Fibroblast of mammary gland (primary cell): ENCODE measurements at regions not wholly inside any gene's neighbourhood (a gene's known extent, or its start where the extent isn't known, plus 50 kb on each side); places are given as distances from the start of the nearest gene placed in this dataset.
"Not testable (repeated sequence)": the region's sequence is repeated elsewhere in the genome, so short reads cannot be mapped to it uniquely, and the experiment has no call there.

Experiments
- DNase-seq: peaks from one replicate; pipeline ENCODE4 v3.0.0-alpha.2; 2010; ENCODE audit warnings: low read depth
- H3K4me3 ChIP-seq: 2 replicates; pipeline ENCODE4 v1.5.1; 2011; ENCODE audit warnings: low read depth, mild to moderate bottlenecking, low read length, moderate library complexity; ENCODE audit not compliant: control insufficient read depth
- TF ChIP-seq, protein P1 (sequence below): conservative IDR thresholded peaks from 2 replicates; pipeline ENCODE4 v1.5.1; 2011; ENCODE audit warnings: low read depth, low read length, inconsistent platforms; ENCODE audit not compliant: control insufficient read depth, insufficient read depth

DNA sequence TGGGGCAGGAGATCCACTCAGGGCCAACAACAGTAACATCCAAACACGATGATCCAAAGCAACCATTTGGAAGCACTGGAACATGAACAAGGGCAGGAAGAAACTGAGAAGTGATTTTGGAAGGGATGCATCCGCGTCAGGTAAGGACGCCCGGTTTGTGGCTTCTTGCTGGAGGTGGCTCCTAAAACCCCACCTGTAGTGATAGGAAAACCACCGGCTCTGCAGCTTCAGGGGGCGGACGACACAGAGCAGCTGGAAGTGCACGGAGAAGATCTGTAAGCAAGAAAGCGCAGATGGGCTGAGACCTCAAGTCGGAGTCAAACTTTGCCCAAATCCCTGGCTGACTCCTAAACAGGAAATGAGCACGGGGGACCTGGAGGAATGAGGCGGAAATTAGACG lies 1066.1 kb downstream of the BRD1 start:
- no peak overlapping the region for H3K4me3 ChIP-seq
- TF ChIP-seq, protein P1, sequence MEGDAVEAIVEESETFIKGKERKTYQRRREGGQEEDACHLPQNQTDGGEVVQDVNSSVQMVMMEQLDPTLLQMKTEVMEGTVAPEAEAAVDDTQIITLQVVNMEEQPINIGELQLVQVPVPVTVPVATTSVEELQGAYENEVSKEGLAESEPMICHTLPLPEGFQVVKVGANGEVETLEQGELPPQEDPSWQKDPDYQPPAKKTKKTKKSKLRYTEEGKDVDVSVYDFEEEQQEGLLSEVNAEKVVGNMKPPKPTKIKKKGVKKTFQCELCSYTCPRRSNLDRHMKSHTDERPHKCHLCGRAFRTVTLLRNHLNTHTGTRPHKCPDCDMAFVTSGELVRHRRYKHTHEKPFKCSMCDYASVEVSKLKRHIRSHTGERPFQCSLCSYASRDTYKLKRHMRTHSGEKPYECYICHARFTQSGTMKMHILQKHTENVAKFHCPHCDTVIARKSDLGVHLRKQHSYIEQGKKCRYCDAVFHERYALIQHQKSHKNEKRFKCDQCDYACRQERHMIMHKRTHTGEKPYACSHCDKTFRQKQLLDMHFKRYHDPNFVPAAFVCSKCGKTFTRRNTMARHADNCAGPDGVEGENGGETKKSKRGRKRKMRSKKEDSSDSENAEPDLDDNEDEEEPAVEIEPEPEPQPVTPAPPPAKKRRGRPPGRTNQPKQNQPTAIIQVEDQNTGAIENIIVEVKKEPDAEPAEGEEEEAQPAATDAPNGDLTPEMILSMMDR = no peak
- no peak for DNase-seq

DNA sequence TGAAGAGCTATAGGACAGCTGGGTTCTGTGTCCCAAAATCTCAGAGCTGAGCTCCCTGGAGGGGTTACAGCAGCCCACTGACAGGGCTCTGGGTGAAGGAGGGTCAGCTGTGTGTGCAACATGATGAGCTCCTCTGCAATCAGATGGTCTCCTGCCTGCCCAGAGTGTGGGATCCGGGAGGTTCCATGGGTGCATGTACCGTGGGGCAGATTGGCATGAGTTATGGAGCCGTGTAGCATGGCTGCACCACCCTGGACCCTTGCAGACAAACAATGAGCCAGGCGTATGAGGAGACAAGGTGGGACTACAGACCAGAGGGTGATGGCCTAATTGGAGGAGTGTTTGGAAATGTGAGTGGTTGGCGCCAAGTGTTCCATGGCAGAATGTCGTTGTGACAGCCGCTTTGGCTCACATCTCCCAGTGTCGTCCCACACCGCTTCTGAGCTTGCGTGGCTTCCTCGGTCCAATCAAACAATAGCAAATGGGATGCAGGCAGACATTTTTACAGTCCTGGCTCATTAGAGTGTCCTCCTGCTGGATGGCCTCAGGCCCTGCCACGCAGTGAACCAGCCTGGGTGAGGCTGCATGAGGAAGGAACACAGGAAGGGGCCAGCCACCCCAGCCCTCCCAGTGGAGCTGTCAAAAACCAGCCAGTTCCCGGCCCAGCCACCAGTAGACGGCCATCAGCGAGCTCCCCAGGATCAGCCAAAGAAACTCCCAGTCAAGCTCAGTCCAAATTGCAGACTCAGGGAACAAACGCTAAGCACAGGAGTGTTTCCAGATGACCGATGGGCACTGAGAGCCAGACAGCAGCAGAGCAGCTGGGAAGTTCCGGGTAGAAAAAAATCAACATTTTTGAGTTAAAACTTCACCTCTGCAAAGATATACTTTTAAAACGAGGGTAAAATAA lies 1066.9 kb downstream of the BRD1 start:
- no peak for DNase-seq
- TF ChIP-seq, protein P1 = no peak
- no peak overlapping the region for H3K4me3 ChIP-seq

DNA sequence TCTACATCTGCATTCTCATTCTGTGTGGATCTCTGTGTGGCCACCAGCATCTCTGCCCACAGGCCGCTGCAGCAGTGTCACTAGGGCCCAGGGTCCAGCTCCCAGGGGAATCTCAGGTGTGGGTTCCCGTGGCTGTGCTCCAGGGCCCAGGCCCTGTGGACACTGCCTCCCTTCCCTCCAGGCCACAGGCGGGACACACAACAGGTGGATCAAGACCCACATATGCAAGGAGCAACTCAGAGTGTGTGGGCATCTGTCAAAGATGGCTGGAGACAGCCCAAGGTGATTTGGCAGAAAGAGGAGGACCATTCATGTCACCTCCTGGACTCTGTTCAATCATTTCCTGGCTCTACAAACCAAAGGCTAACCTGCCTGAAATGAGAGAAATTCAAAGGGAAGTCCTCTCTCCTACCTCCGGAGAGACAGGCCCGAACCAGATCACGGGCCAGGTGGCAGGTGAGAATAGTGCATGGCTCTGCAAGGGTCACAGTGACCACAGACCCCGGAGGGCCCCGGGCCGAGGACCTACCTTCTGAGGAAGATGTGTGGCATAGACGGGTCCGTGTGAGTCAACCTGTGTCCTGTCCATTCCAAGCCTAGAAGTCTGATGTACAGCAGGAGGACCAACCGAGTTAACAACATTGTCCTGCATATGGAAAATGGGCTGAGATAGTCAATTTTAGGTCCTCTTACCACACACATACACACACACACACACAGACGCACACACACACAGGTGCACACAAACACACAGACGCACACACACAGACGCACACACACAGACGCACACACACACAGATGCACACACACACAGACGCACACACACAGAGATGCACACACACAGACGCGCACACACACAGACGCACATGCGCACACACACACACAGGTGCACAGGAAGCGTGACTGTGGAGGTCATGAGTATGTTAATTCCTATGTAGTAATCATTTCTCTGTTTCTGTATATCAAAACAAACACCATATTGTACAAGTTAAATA lies 1068.5 kb downstream of the BRD1 start:
- no peak for DNase-seq
- TF ChIP-seq, protein P1 = no peak
- H3K4me3 ChIP-seq = no peak overlapping the region

DNA sequence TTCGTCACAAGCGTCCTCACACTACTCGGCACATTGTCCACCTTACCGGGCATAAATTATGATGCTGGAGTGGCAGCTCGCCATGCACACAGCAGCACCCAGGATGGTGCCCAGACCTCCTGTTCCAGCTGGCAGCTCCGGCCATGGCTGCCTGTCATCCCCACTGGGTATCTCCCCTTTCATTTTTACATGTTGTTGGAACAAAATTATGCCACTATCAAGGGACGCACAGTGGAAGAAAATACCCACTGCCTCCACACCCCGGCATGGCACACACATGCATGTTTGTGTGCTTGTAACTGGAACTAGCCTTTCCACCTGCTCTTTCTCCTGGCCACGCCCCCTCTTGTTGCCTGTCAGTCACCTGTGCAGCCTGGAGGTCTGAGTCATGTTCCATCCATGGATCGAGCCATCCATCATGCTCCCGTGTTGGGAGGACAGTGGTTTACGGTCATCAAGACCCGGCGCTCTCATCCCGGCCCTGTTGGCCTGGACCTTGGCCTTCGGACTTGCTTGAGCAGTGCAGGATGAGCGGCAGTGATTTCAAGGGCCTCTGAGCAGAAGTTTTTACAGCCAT lies 1069.6 kb downstream of the BRD1 start:
- H3K4me3 ChIP-seq = no peak overlapping the region
- TF ChIP-seq, protein P1 = no peak

DNA sequence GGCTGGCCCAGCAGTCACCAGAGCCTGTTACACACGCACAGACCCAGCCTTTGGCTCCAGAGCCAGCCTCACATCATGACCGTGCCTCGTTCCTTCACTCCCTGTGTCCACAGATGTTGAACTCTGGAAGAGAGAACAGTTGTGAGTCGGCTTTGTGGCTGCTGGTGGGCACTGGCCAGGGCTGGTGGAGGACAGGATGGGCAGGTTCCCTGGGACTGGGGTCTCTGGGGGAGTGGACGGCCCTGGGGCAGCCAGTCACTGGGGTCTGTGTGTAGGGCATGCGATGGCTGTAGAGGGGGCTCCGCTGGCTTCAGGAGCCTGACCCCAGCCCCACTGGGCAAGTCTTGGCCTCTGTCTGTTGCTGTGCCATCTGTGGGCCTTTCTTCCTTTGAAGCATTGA lies 1070.1 kb downstream of the BRD1 start:
- TF ChIP-seq, protein P1 = no peak
- no peak overlapping the region for H3K4me3 ChIP-seq
- no peak for DNase-seq

More for the DNA sequence above, 1069.6 kb downstream of the BRD1 start:
- DNase-seq = no peak

DNA sequence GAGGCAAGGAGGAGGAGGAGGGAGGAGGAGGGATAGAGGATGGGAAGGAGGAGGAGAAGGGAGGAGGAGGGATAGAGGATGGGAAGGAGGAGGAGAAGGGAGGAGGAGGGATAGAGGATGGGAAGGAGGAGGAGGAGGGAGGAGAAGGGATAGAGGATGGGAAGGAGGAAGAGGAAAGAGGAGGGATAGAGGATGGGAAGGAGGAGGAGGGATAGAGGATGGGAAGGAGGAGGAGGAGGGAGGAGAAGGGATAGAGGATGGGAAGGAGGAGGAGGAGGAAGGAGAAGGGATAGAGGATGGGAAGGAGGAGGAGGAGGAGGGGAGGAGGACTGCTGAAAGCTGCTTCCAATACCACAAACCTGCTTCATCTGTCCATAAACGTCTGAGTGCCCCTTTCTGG lies 1070.5 kb downstream of the BRD1 start:
- not testable (repeated sequence) for DNase-seq

More for the DNA sequence above, 1070.5 kb downstream of the BRD1 start:
- H3K4me3 ChIP-seq = not testable (repeated sequence)
